ENCODE measurements at regions not wholly inside any gene's neighbourhood (a gene's known extent, or its start where the extent isn't known, plus 50 kb on each side); places are given as distances from the start of the nearest gene placed in this dataset.

- no peak for DNase-seq (ENCODE audit: low spot score)
- H3K4me3 Mint-ChIP-seq: no peak overlapping the region
- no peaks in the 10 kb centered on the region for H3K9me3 ChIP-seq (ENCODE audit: low read depth)
- H3K36me3 Mint-ChIP-seq: no peaks in the 10 kb centered on the region
- no peaks in the 10 kb centered on the region for H3K36me3 ChIP-seq
- H3K4me2 ChIP-seq: no peak overlapping the region
- no peak overlapping the region for H3K9ac ChIP-seq
- TF ChIP-seq CTCF (IDR thresholded peaks at IDR 0.05): no peak
- TF ChIP-seq EZH2phosphoT487 (IDR thresholded peaks at IDR 0.05): no peak
- no peak for TF ChIP-seq EZH2 (IDR thresholded peaks at IDR 0.05)
- no peak overlapping the region for H3K27ac ChIP-seq
- no peaks in the 10 kb centered on the region for H4K20me1 ChIP-seq (ENCODE audit: low read depth)
- no peaks in the 10 kb centered on the region for H3K27me3 ChIP-seq
- H3K27ac Mint-ChIP-seq: no peak overlapping the region
- no peaks in the 10 kb centered on the region for H3K9me3 Mint-ChIP-seq
- H3K4me1 Mint-ChIP-seq: no peaks in the 10 kb centered on the region
- H3F3A ChIP-seq (ENCODE audit: low read depth): no peaks in the 10 kb centered on the region
- H3K79me2 ChIP-seq (ENCODE audit: low read depth): no peaks in the 10 kb centered on the region
- no peak overlapping the region for H2AFZ ChIP-seq (replicated peaks)
- no peak overlapping the region for H3K4me3 ChIP-seq
- no peaks in the 10 kb centered on the region for H3K27me3 Mint-ChIP-seq (ENCODE audit: insufficient read depth, low read depth)
- no peaks in the 10 kb centered on the region for H3K4me1 ChIP-seq
These were observed 504.9 kb downstream of the ZEB2 start for GRCh38 chr2:144015036-144015435.

- H3K27ac ChIP-seq: no peak overlapping the region
- H4K20me1 ChIP-seq (ENCODE audit: low read depth): no peaks in the 10 kb centered on the region
- no peaks in the 10 kb centered on the region for H3F3A ChIP-seq (ENCODE audit: low read depth)
- DNase-seq (ENCODE audit: low spot score): no peak
- H3K79me2 ChIP-seq (ENCODE audit: low read depth): no peaks in the 10 kb centered on the region
- no peaks in the 10 kb centered on the region for H3K27me3 Mint-ChIP-seq (ENCODE audit: insufficient read depth, low read depth)
- H3K36me3 ChIP-seq: no peaks in the 10 kb centered on the region
- TF ChIP-seq EZH2phosphoT487 (IDR thresholded peaks at IDR 0.05): no peak
- no peak for TF ChIP-seq EZH2 (IDR thresholded peaks at IDR 0.05)
- no peak for TF ChIP-seq CTCF (IDR thresholded peaks at IDR 0.05)
- no peak overlapping the region for H2AFZ ChIP-seq (replicated peaks)
- no peaks in the 10 kb centered on the region for H3K36me3 Mint-ChIP-seq
- H3K27me3 ChIP-seq: no peaks in the 10 kb centered on the region
- no peak overlapping the region for H3K27ac Mint-ChIP-seq
- no peaks in the 10 kb centered on the region for H3K9me3 ChIP-seq (ENCODE audit: low read depth)
- H3K4me3 ChIP-seq: no peak overlapping the region
- no peaks in the 10 kb centered on the region for H3K4me1 Mint-ChIP-seq
- no peak overlapping the region for H3K4me3 Mint-ChIP-seq
- no peak overlapping the region for H3K4me2 ChIP-seq
- no peaks in the 10 kb centered on the region for H3K9me3 Mint-ChIP-seq
- H3K4me1 ChIP-seq: peaks cover 5% of the 10 kb centered on the region
- no peak overlapping the region for H3K9ac ChIP-seq
These were observed 505.8 kb downstream of the ZEB2 start for GRCh38 chr2:144014103-144014502.

GRCh38 chr2:144012304-144012703 is 507.6 kb downstream of the ZEB2 start:
- no peaks in the 10 kb centered on the region for H3K27me3 Mint-ChIP-seq (ENCODE audit: insufficient read depth, low read depth)
- no peak for TF ChIP-seq CTCF (IDR thresholded peaks at IDR 0.05)
- no peak for TF ChIP-seq EZH2 (IDR thresholded peaks at IDR 0.05)
- no peak for TF ChIP-seq EZH2phosphoT487 (IDR thresholded peaks at IDR 0.05)
- Histone ChIP-seq H4K20me1 (ENCODE audit: low read depth) (no peaks in the 10 kb centered on the region), H2AFZ (replicated peaks) (no peak overlapping the region), H3K9me3 (ENCODE audit: low read depth) (no peaks in the 10 kb centered on the region), H3K4me1 (peaks cover 9% of the 10 kb centered on the region), H3K27me3 (no peaks in the 10 kb centered on the region), H3K36me3 (no peaks in the 10 kb centered on the region), H3F3A (ENCODE audit: low read depth) (no peaks in the 10 kb centered on the region), H3K4me3 (no peak overlapping the region), H3K79me2 (ENCODE audit: low read depth) (no peaks in the 10 kb centered on the region), H3K4me2 (no peak overlapping the region), H3K27ac (no peak overlapping the region), H3K9ac (no peak overlapping the region)
- no peak overlapping the region for H3K27ac Mint-ChIP-seq
- H3K4me1 Mint-ChIP-seq: no peaks in the 10 kb centered on the region
- no peak overlapping the region for H3K4me3 Mint-ChIP-seq
- DNase-seq (ENCODE audit: low spot score): no peak
- H3K36me3 Mint-ChIP-seq: no peaks in the 10 kb centered on the region
- H3K9me3 Mint-ChIP-seq: no peaks in the 10 kb centered on the region

GRCh38 chr2:144011553-144011952 is 508.4 kb downstream of the ZEB2 start:
- no peak overlapping the region for H2AFZ ChIP-seq (replicated peaks)
- no peak overlapping the region for H3K4me3 ChIP-seq
- H3K4me1 ChIP-seq: peaks cover 9% of the 10 kb centered on the region

More at GRCh38 chr2:144011553-144011952, 508.4 kb downstream of the ZEB2 start:
- Mint-ChIP-seq H3K36me3 (peaks cover 2% of the 10 kb centered on the region), H3K4me1 (no peaks in the 10 kb centered on the region), H3K9me3 (no peaks in the 10 kb centered on the region), H3K27ac (no peak overlapping the region), H3K4me3 (no peak overlapping the region), H3K27me3 (ENCODE audit: insufficient read depth, low read depth) (no peaks in the 10 kb centered on the region)
- no peak overlapping the region for H3K27ac ChIP-seq
- no peaks in the 10 kb centered on the region for H4K20me1 ChIP-seq (ENCODE audit: low read depth)
- no peaks in the 10 kb centered on the region for H3F3A ChIP-seq (ENCODE audit: low read depth)
- no peaks in the 10 kb centered on the region for H3K79me2 ChIP-seq (ENCODE audit: low read depth)
- H3K36me3 ChIP-seq: no peaks in the 10 kb centered on the region
- no peaks in the 10 kb centered on the region for H3K27me3 ChIP-seq
- DNase-seq (ENCODE audit: low spot score): no peak
- no peak overlapping the region for H3K9ac ChIP-seq
- TF ChIP-seq CTCF (IDR thresholded peaks at IDR 0.05) (no peak), EZH2 (IDR thresholded peaks at IDR 0.05) (no peak), EZH2phosphoT487 (IDR thresholded peaks at IDR 0.05) (no peak)
- H3K9me3 ChIP-seq (ENCODE audit: low read depth): no peaks in the 10 kb centered on the region
- no peak overlapping the region for H3K4me2 ChIP-seq

Data from neural progenitor cell (in vitro differentiated cells).